B cell (primary cell): ENCODE measurements at regions not wholly inside any gene's neighbourhood (a gene's known extent, or its start where the extent isn't known, plus 50 kb on each side); places are given as distances from the start of the nearest gene placed in this dataset.

Experiments used
- ATAC-seq: fragments of 200-7000 bp; cut with Tn5 transposase; one replicate; pipeline ENCODE4 v1.10.0; 2021; ENCODE audit warnings: low read depth, mild to moderate bottlenecking, moderate number of reproducible peaks, moderate library complexity
- CTCF ChIA-PET: fragments of 350-600 bp; sonication (Branson Sonifier 250); formaldehyde crosslinking; loops from one replicate; lab custom pipeline; 2021; ENCODE audit warnings: antibody characterized with exemption, inconsistent platforms; lab: Charles Lee
- POLR2A ChIA-PET: fragments of 350-600 bp; sonication (Branson Sonifier 250); formaldehyde crosslinking; loops from one replicate; lab custom pipeline; 2021; ENCODE audit warnings: antibody characterized with exemption; lab: Charles Lee
- DNase-seq: peaks from one replicate; pipeline ENCODE4 v3.0.0; 2013
- H2AFZ ChIP-seq: 2 replicates; pipeline ENCODE4 v1.6.1; 2012; ENCODE audit warnings: mild to moderate bottlenecking, low read depth, low read length; ENCODE audit not compliant: insufficient read depth, poor library complexity, severe bottlenecking
- H3K27ac ChIP-seq, 2 donors: 1 replicate in 1 of 2; 2 replicates in 1 of 2; pipeline ENCODE4 v1.5.1; 2012 to 2013; ENCODE audit warnings: low read length in 2 of 2, mild to moderate bottlenecking in 2 of 2, moderate library complexity in 1 of 2
- H3K27me3 ChIP-seq, 4 experiments: fragments of 200-600 bp in 1 of 4; sonication (generic) in 1 of 4; replicated peaks in 1 of 4; 1 replicate in 2 of 4; 2 replicates in 2 of 4; pipeline versions ENCODE4 v1.6.1 to v1.7.0; 2013 to 2016; ENCODE audit warnings: low read length in 3 of 4, mild to moderate bottlenecking in 2 of 4, mixed read lengths in 1 of 4, moderate library complexity in 1 of 4; ENCODE audit not compliant: insufficient read depth in 4 of 4, control insufficient read depth in 3 of 4; ENCODE audit errors: control extremely low read depth in 1 of 4
- H3K36me3 ChIP-seq, 2 experiments: replicated peaks in 1 of 2; 1 replicate in 1 of 2; 2 replicates in 1 of 2; pipeline versions ENCODE4 v1.6.1 to v1.7.1; 2013; ENCODE audit warnings: low read length in 1 of 2; ENCODE audit not compliant: insufficient read depth in 2 of 2, control insufficient read depth in 1 of 2; ENCODE audit errors: control extremely low read depth in 1 of 2, extremely low read depth in 1 of 2
- H3K4me1 ChIP-seq, 2 donors: fragments of 200-600 bp in 1 of 2; sonication (generic) in 1 of 2; 1 replicate in 1 of 2; 2 replicates in 1 of 2; pipeline versions ENCODE4 v1.5.1 to v1.6.1; 2013 to 2017; ENCODE audit warnings: low read length in 2 of 2; ENCODE audit not compliant: control insufficient read depth in 2 of 2, insufficient read depth in 2 of 2
- H3K4me2 ChIP-seq: replicated peaks from 2 replicates; pipeline ENCODE3; 2012; ENCODE audit warnings: mild to moderate bottlenecking, low read depth, low read length; ENCODE audit not compliant: poor library complexity, severe bottlenecking
- H3K4me3 ChIP-seq, 5 experiments: fragments of 200-600 bp in 1 of 5; sonication (generic) in 1 of 5; 1 replicate in 3 of 5; 2 replicates in 2 of 5; pipeline versions ENCODE4 v1.5.1 to v1.7.0; 2011 to 2016; ENCODE audit warnings: low read length in 4 of 5, mild to moderate bottlenecking in 4 of 5, low read depth in 2 of 5, control low read depth in 1 of 5, moderate library complexity in 1 of 5; ENCODE audit not compliant: insufficient read depth in 1 of 5; ENCODE audit errors: control extremely low read depth in 1 of 5, extremely low read depth in 1 of 5
- H3K79me2 ChIP-seq: fragments of 200-600 bp; sonication (generic); one replicate; pipeline ENCODE4 v1.6.0; 2016; ENCODE audit warnings: low read length; ENCODE audit not compliant: control insufficient read depth, insufficient read depth
- H3K9ac ChIP-seq: fragments of 200-600 bp; sonication (generic); 2 replicates; pipeline ENCODE4 v1.6.1; 2017; ENCODE audit warnings: mild to moderate bottlenecking, low read length, moderate library complexity
- H3K9me3 ChIP-seq, 3 donors: one replicate each; pipeline versions ENCODE4 v1.6.1 to v1.7.1; 2013; ENCODE audit warnings: low read length in 2 of 3; ENCODE audit not compliant: control insufficient read depth in 2 of 3, insufficient read depth in 1 of 3; ENCODE audit errors: control extremely low read depth in 1 of 3
- H4K20me1 ChIP-seq: 2 replicates; pipeline ENCODE4 v1.6.0; 2012; ENCODE audit warnings: mild to moderate bottlenecking, low read length; ENCODE audit not compliant: insufficient read depth, control insufficient read depth, poor library complexity, severe bottlenecking
- H3K27ac Mint-ChIP-seq: one replicate; pipeline ENCODE4 v1.8.0; 2021; ENCODE audit warnings: mixed read lengths
- H3K27me3 Mint-ChIP-seq: one replicate; pipeline ENCODE4 v1.8.0; 2021; ENCODE audit warnings: mixed read lengths
- H3K4me1 Mint-ChIP-seq: one replicate; pipeline ENCODE4 v1.8.0; 2021; ENCODE audit warnings: mixed read lengths
- H3K4me3 Mint-ChIP-seq: one replicate; pipeline ENCODE4 v1.8.0; 2021; ENCODE audit warnings: mixed read lengths
- H3K9me3 Mint-ChIP-seq: one replicate; pipeline ENCODE4 v1.8.0; 2022; ENCODE audit warnings: mixed read lengths; ENCODE audit not compliant: insufficient read depth
- CTCF ChIP-seq: fragments of 200-600 bp; IDR thresholded peaks from one replicate; pipeline ENCODE4 v1.8.0; 2022; ENCODE audit warnings: antibody characterized with exemption, mild to moderate bottlenecking
- EZH2 ChIP-seq: IDR thresholded peaks from 2 replicates; pipeline ENCODE4 v1.6.1; 2012; ENCODE audit warnings: borderline replicate concordance, low read depth, mild to moderate bottlenecking, moderate library complexity, low read length; ENCODE audit not compliant: insufficient read depth, poor library complexity, severe bottlenecking
- WGBS: methylation state at CpG from one replicate; pipeline ENCODE4 v1.1.5; 2013; ENCODE audit warnings: missing lambda C conversion rate; ENCODE audit not compliant: insufficient coverage; 5-methylcytosine and 5-hydroxymethylcytosine counted together
- intact Hi-C: fragments of 100-400 bp; cut with micrococcal nuclease; formaldehyde crosslinking; loops from one replicate; pipeline ENCODE4 v1.10.0; 2022

- ChIA-PET POLR2A (no interaction called here), CTCF (interaction anchor here (0.6 kb wide), 1 partner anchor 1638 kb away, joined by 5 read pairs; no protein-coding TSS in a partner anchor)
- ATAC-seq (no peak), DNase-seq (no peak)
- no peak overlapping the region for H3K27ac ChIP-seq
- TF ChIP-seq CTCF (no peak), EZH2 (no peak)
- H3K4me1 Mint-ChIP-seq: no peaks in the 10 kb centered on the region
- H3K27me3 ChIP-seq: peaks cover 0 to 7% (median 1%) of the 10 kb centered on the region in 4 experiments
- no peak overlapping the region for H3K4me3 ChIP-seq
- H3K4me1 ChIP-seq: no peaks in the 10 kb centered on the region
- H2AFZ ChIP-seq: no peak overlapping the region
- no peaks in the 10 kb centered on the region for H4K20me1 ChIP-seq
- H3K36me3 ChIP-seq: no peaks in the 10 kb centered on the region
- H3K4me3 Mint-ChIP-seq: no peak overlapping the region
- H3K4me2 ChIP-seq: no peak overlapping the region
- intact Hi-C loops: no loop called here
- no peak overlapping the region for H3K27ac Mint-ChIP-seq
- WGBS: 78% methylated on average over 5 of the region's 7 CpGs
- H3K79me2 ChIP-seq: no peaks in the 10 kb centered on the region
- no peaks in the 10 kb centered on the region for H3K9me3 Mint-ChIP-seq
- H3K9ac ChIP-seq: no peak overlapping the region
- peaks cover 21% of the 10 kb centered on the region for H3K27me3 Mint-ChIP-seq
- no peaks in the 10 kb centered on the region for H3K9me3 ChIP-seq
Observed at GRCh38 chr7:35544028-35544742, 150.8 kb downstream of the HERPUD2 start.
